Right lobe of liver (tissue), 4 donors: ENCODE measurements at regions not wholly inside any gene's neighbourhood (a gene's known extent, or its start where the extent isn't known, plus 50 kb on each side); places are given as distances from the start of the nearest gene placed in this dataset.

Experiments
- CTCF ChIP-seq, 4 donors: fragments of 200-600 bp in 3 of 4; fragments of 450-650 bp in 1 of 4; IDR thresholded peaks; one replicate each; pipeline versions ENCODE4 v1.5.1 to v1.8.0; 2016 to 2022; ENCODE audit warnings: antibody characterized with exemption in 4 of 4, mild to moderate bottlenecking in 2 of 4
- POLR2A ChIP-seq: fragments of 450-650 bp; IDR thresholded peaks from one replicate; pipeline ENCODE4 v1.6.1; 2017; ENCODE audit warnings: antibody characterized with exemption, mild to moderate bottlenecking
- donor health status: DM: no; HTN: no; CAD: no.
- donor health status: DM: no; HTN: no; CAD: no.
- donor health status: DM: no; HTN: yes; CAD: no.

GRCh38 chr4:179048839-179049453 is 1606.7 kb upstream of the AGA start:
- TF ChIP-seq CTCF (IDR thresholded peaks at IDR 0.05) (no peak), POLR2A (no peak)
